Keratinocyte (primary cell): ENCODE measurements at regions not wholly inside any gene's neighbourhood (a gene's known extent, or its start where the extent isn't known, plus 50 kb on each side); places are given as distances from the start of the nearest gene placed in this dataset.

Source experiments
- EZH2 ChIP-seq: IDR thresholded peaks from one replicate; pipeline ENCODE4 v1.6.1; 2012; ENCODE audit warnings: inconsistent platforms, mild to moderate bottlenecking, low read length, moderate library complexity
- TF ChIP-seq, protein P1 (sequence below), 3 experiments: IDR thresholded peaks in 1 of 3; conservative IDR thresholded peaks in 1 of 3; optimal IDR thresholded peaks in 1 of 3; 2 replicates in 2 of 3; 3 replicates in 1 of 3; pipeline versions ENCODE3 to v1.5.1; 2011; ENCODE audit warnings: low read length in 3 of 3, mild to moderate bottlenecking in 3 of 3, moderate library complexity in 2 of 3, control low read depth in 1 of 3, inconsistent platforms in 1 of 3; ENCODE audit not compliant: insufficient read depth in 2 of 3; ENCODE audit errors: extremely low read depth in 1 of 3

DNA sequence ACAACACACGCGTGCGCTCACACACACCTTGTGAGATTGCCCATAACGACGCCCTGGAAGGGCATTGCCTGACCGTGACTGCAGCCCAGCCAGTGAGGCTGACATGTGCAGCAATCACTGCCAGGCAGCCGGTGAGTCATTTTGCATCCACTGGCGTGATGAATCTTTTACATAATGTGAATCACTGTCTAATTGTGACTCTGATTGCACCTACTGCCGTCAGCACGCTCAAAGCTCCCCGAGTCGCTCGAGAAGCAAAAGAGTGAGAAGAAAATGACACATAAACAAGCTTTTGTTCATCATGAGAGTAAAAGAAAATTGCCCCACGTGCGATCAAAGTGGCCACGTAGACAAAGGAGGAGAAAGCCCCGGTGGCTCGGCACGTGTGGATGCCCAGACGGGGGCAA, 117.4 kb upstream of the PFKP start:
- TF ChIP-seq, protein P1, sequence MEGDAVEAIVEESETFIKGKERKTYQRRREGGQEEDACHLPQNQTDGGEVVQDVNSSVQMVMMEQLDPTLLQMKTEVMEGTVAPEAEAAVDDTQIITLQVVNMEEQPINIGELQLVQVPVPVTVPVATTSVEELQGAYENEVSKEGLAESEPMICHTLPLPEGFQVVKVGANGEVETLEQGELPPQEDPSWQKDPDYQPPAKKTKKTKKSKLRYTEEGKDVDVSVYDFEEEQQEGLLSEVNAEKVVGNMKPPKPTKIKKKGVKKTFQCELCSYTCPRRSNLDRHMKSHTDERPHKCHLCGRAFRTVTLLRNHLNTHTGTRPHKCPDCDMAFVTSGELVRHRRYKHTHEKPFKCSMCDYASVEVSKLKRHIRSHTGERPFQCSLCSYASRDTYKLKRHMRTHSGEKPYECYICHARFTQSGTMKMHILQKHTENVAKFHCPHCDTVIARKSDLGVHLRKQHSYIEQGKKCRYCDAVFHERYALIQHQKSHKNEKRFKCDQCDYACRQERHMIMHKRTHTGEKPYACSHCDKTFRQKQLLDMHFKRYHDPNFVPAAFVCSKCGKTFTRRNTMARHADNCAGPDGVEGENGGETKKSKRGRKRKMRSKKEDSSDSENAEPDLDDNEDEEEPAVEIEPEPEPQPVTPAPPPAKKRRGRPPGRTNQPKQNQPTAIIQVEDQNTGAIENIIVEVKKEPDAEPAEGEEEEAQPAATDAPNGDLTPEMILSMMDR (optimal IDR thresholded peaks at IDR 0.05 in 1 of 3, IDR thresholded peaks at IDR 0.05 in 1 of 3, conservative IDR thresholded peaks at IDR 0.05 in 1 of 3; ENCODE audit: extremely low read depth in 1 of 3, insufficient read depth in 2 of 3, low read length in 3 of 3): no peak
- no peak for TF ChIP-seq EZH2
